Right lobe of liver (tissue), 6 donors: ENCODE measurements at regions not wholly inside any gene's neighbourhood (a gene's known extent, or its start where the extent isn't known, plus 50 kb on each side); places are given as distances from the start of the nearest gene placed in this dataset.

Source experiments
- ATAC-seq, 4 donors: fragments of 200-7000 bp; cut with Tn5 transposase; one replicate each; pipeline ENCODE4 v1.9.1; 2020; ENCODE audit warnings: mild to moderate bottlenecking in 4 of 4, moderate library complexity in 4 of 4
- DNase-seq, 3 donors: peaks; one replicate each; pipeline ENCODE4 v3.0.0-alpha.2; 2020
- H3K27ac ChIP-seq, 3 donors: fragments of 200-600 bp; one replicate each; pipeline ENCODE4 v1.8.0; 2022
- H3K27me3 ChIP-seq, 2 donors: fragments of 200-600 bp; one replicate each; pipeline ENCODE4 v1.8.0; 2022
- H3K36me3 ChIP-seq, 4 donors: fragments of 200-600 bp; sonication (generic) in 1 of 4; one replicate each; pipeline versions ENCODE4 v1.5.1 to v1.8.0; 2017 to 2022; ENCODE audit warnings: control low read depth in 1 of 4
- H3K4me1 ChIP-seq, 4 donors: fragments of 200-600 bp; sonication (generic) in 1 of 4; one replicate each; pipeline versions ENCODE4 v1.5.1 to v1.8.0; 2017 to 2022; ENCODE audit warnings: control low read depth in 1 of 4
- H3K4me3 ChIP-seq, 3 donors: fragments of 200-600 bp; one replicate each; pipeline ENCODE4 v1.8.0; 2022
- H3K9me3 ChIP-seq, 4 donors: fragments of 200-600 bp; sonication (generic) in 1 of 4; one replicate each; pipeline versions ENCODE4 v1.5.1 to v1.8.0; 2017 to 2022; ENCODE audit warnings: control low read depth in 1 of 4
- CTCF ChIP-seq, 4 donors: fragments of 200-600 bp in 3 of 4; fragments of 450-650 bp in 1 of 4; IDR thresholded peaks; one replicate each; pipeline versions ENCODE4 v1.5.1 to v1.8.0; 2016 to 2022; ENCODE audit warnings: antibody characterized with exemption in 4 of 4, mild to moderate bottlenecking in 2 of 4
- POLR2A ChIP-seq: fragments of 450-650 bp; IDR thresholded peaks from one replicate; pipeline ENCODE4 v1.6.1; 2017; ENCODE audit warnings: antibody characterized with exemption, mild to moderate bottlenecking
- WGBS: methylation state at CpG from one replicate; pipeline ENCODE4 v1.1.6; 2018; ENCODE audit warnings: low coverage, low lambda C conversion rate; ENCODE audit not compliant: insufficient coverage; ENCODE audit errors: missing lambda C conversion rate; 5-methylcytosine and 5-hydroxymethylcytosine counted together
- intact Hi-C, 2 donors: fragments of 100-400 bp; cut with DNase I; formaldehyde crosslinking; loops; one replicate each; pipeline versions ENCODE4 v1.11.2 to v1.14.1; 2022
- donor health status: DM: no; HTN: yes; CAD: no.
- donor health status: DM: no; HTN: no; CAD: no.
- donor health status: DM: no; HTN: no; CAD: no.
- donor health status: DM: no; HTN: yes; CAD: no.
- donor health status: DM: no; HTN: yes; CAD: no.

GRCh38 chr7:125490167-125490566 is 560.5 kb upstream of the POT1 start:
- no peaks in the 10 kb centered on the region for H3K4me1 ChIP-seq
- H3K36me3 ChIP-seq: no peaks in the 10 kb centered on the region
- H3K9me3 ChIP-seq: no peaks in the 10 kb centered on the region
- 37% methylated on average over 4 of the region's 4 CpGs for WGBS
- H3K27ac ChIP-seq: no peak overlapping the region
- ATAC-seq (no peak), DNase-seq (no peak)
- H3K27me3 ChIP-seq: no peaks in the 10 kb centered on the region
- no peak overlapping the region for H3K4me3 ChIP-seq
- intact Hi-C loops: no loop called here
- TF ChIP-seq CTCF (IDR thresholded peaks at IDR 0.05): no peak
- no peak for TF ChIP-seq POLR2A

GRCh38 chr7:125485223-125485622 is 555.6 kb upstream of the POT1 start:
- intact Hi-C loops: no loop called here
- no peak for TF ChIP-seq CTCF (IDR thresholded peaks at IDR 0.05)
- H3K4me3 ChIP-seq: no peak overlapping the region
- 29% methylated on average over 2 of the region's 2 CpGs for WGBS
- H3K9me3 ChIP-seq: no peaks in the 10 kb centered on the region
- H3K36me3 ChIP-seq: no peaks in the 10 kb centered on the region
- H3K27me3 ChIP-seq: no peaks in the 10 kb centered on the region
- DNase-seq: no peak
- ATAC-seq: no peak
- no peak overlapping the region for H3K27ac ChIP-seq
- no peaks in the 10 kb centered on the region for H3K4me1 ChIP-seq

GRCh38 chr7:125484755-125485154 is 555.1 kb upstream of the POT1 start:
- no peak for DNase-seq
- H3K27ac ChIP-seq: no peak overlapping the region
- H3K4me1 ChIP-seq: no peaks in the 10 kb centered on the region
- H3K9me3 ChIP-seq: no peaks in the 10 kb centered on the region
- intact Hi-C loops: no loop called here
- no peaks in the 10 kb centered on the region for H3K27me3 ChIP-seq
- H3K36me3 ChIP-seq: no peaks in the 10 kb centered on the region
- no peak for ATAC-seq
- TF ChIP-seq POLR2A (no peak), CTCF (IDR thresholded peaks at IDR 0.05) (no peak)
- H3K4me3 ChIP-seq: no peak overlapping the region
- WGBS: 60% methylated on average over 2 of the region's 2 CpGs

- no peak overlapping the region for H3K4me3 ChIP-seq
- intact Hi-C loops: no loop called here
- no peak for DNase-seq
- WGBS: 59% methylated on average over 7 of the region's 7 CpGs
- H3K27me3 ChIP-seq: no peaks in the 10 kb centered on the region
- no peak overlapping the region for H3K27ac ChIP-seq
- no peaks in the 10 kb centered on the region for H3K9me3 ChIP-seq
- TF ChIP-seq CTCF (IDR thresholded peaks at IDR 0.05): no peak
- TF ChIP-seq POLR2A: no peak
- H3K36me3 ChIP-seq: no peaks in the 10 kb centered on the region
- ATAC-seq: no peak
- no peaks in the 10 kb centered on the region for H3K4me1 ChIP-seq
Observed at GRCh38 chr7:125481323-125481722, 551.7 kb upstream of the POT1 start.

GRCh38 chr7:125480762-125481161 is 551.1 kb upstream of the POT1 start:
- DNase-seq: no peak
- Histone ChIP-seq H3K27me3 (no peaks in the 10 kb centered on the region), H3K4me3 (no peak overlapping the region), H3K9me3 (no peaks in the 10 kb centered on the region), H3K4me1 (no peaks in the 10 kb centered on the region), H3K27ac (no peak overlapping the region), H3K36me3 (no peaks in the 10 kb centered on the region)
- 58% methylated on average over 9 of the region's 10 CpGs for WGBS
- intact Hi-C loops: no loop called here
- no peak for ATAC-seq
- TF ChIP-seq CTCF (IDR thresholded peaks at IDR 0.05) (no peak), POLR2A (no peak)
